Adrenal gland (tissue), 9 donors: ENCODE measurements at regions not wholly inside any gene's neighbourhood (a gene's known extent, or its start where the extent isn't known, plus 50 kb on each side); places are given as distances from the start of the nearest gene placed in this dataset.

Experiments used
- DNase-seq, 7 donors: peaks; one replicate each; pipeline ENCODE4 v3.0.0-alpha.2; 2019 to 2020
- H3K27ac ChIP-seq, 5 donors: fragments of 200-600 bp; sonication (generic) in 4 of 5; 1 replicate in 3 of 5; 2 replicates in 2 of 5; pipeline versions ENCODE4 v1.5.1 to v1.8.0; 2016 to 2020; ENCODE audit warnings: mild to moderate bottlenecking in 1 of 5
- H3K27me3 ChIP-seq: fragments of 200-600 bp; 2 replicates; pipeline ENCODE4 v1.8.0; 2021
- H3K36me3 ChIP-seq, 2 donors: fragments of 200-600 bp; replicated peaks in 1 of 2; 1 replicate in 1 of 2; 2 replicates in 1 of 2; pipeline versions ENCODE4 v1.5.1 to v1.8.0; 2018 to 2022
- H3K4me1 ChIP-seq, 2 donors: fragments of 200-600 bp; replicated peaks in 1 of 2; 1 replicate in 1 of 2; 2 replicates in 1 of 2; pipeline versions ENCODE4 v1.5.1 to v1.8.0; 2018 to 2021
- H3K4me3 ChIP-seq, 4 donors: fragments of 200-600 bp; sonication (generic) in 3 of 4; one replicate each; pipeline ENCODE4 v1.5.1; 2016 to 2018
- H3K9me3 ChIP-seq, 3 donors: fragments of 200-600 bp; sonication (generic) in 1 of 3; replicated peaks in 1 of 3; 1 replicate in 2 of 3; 2 replicates in 1 of 3; pipeline versions ENCODE4 v1.5.1 to v1.8.0; 2016 to 2021
- CTCF ChIP-seq, 6 experiments: fragments of 450-650 bp in 4 of 6; fragments of 200-600 bp in 2 of 6; sonication (generic) in 1 of 6; IDR thresholded peaks; 1 replicate in 5 of 6; 2 replicates in 1 of 6; pipeline versions ENCODE4 v1.5.1 to v1.8.0; 2016 to 2021; ENCODE audit warnings: antibody characterized with exemption in 6 of 6, mild to moderate bottlenecking in 2 of 6, moderate library complexity in 1 of 6
- POLR2A ChIP-seq, 2 donors: fragments of 450-650 bp; IDR thresholded peaks; one replicate each; pipeline ENCODE4 v1.6.1; 2017; ENCODE audit warnings: antibody characterized with exemption in 2 of 2, mild to moderate bottlenecking in 2 of 2, moderate library complexity in 1 of 2
- WGBS, 4 donors: extraction: QIAGEN DNeasy Blood & Tissue Kit in 2 of 4; methylation state at CpG; one replicate each; pipeline versions ENCODE4 v1.1.5 to v1.1.7; 2013 to 2017; 5-methylcytosine and 5-hydroxymethylcytosine counted together
- intact Hi-C, 2 donors: fragments of 100-400 bp; cut with DNase I; formaldehyde crosslinking; loops; one replicate each; pipeline versions ENCODE4 v1.14.1 to v1.15.0; 2022 to 2023
- donor health status: healthy with polysubstance abuse.
- donor health status: Bipolar disorder and iron deficiency.
- donor health status: DM: yes; HTN: yes; CAD: no.
- donor health status: DM: no; HTN: no; CAD: no.
- donor health status: DM: no; HTN: no; CAD: no.

DNA sequence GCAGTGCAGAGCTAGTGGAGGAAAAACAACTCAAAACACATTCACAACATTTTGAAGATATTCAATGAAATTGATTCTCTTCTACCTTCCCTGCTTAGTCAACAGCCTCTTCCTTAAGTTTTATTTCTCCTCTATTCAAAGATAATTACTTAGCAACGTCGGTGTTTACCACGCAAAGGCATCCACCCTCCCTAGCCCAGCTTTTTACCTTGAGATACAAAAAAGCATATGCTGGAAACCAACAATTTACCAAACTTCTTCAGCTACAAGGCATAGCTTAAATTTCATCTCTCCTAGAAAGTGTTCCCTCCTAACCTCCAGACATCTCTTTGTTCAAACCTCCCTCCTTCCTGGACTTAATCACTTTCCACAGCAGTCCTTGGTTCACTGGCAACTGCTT lies 102.8 kb upstream of the SOD1 start:
- H3K4me1 ChIP-seq: peaks cover 0 to 7% of the 10 kb centered on the region in 2 donors
- no peaks in the 10 kb centered on the region for H3K36me3 ChIP-seq
- H3K4me3 ChIP-seq: no peak overlapping the region
- no peak for DNase-seq
- H3K9me3 ChIP-seq: no peaks in the 10 kb centered on the region
- peaks cover 42% of the 10 kb centered on the region for H3K27me3 ChIP-seq
- WGBS, 4 donors: 74 to 83% (median 78%) methylated on average over 3 of the region's 3 CpGs
- no peak overlapping the region for H3K27ac ChIP-seq
- intact Hi-C loops: no loop called here
- TF ChIP-seq CTCF (IDR thresholded peaks at IDR 0.05) (no peak), POLR2A (IDR thresholded peaks at IDR 0.05) (no peak)

DNA sequence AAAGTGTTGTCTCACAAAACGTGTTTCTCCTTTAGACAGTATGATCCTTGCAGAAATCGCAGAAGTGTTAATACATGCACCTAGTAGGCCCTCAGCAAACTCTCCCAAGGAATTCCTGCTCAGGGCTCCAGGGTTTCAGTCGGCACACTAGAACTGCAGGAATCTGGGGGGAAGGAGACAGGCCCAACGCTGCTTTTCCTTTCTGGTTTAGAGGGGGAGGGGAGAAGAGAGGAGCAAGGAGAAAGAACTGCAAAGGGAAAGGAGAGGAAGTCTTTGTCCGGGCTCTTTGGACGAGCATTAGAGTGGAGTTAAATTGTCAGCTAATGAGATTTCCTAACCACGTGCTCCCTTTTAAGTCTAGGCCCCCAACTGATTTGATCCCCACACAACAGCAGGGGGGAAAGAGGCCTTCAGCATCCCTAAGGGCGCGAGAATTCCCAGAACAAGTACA lies 103.7 kb upstream of the SOD1 start:
- intact Hi-C loops: no loop called here
- DNase-seq: no peak
- WGBS, 4 donors: 77 to 86% (median 82%) methylated on average over 8 to 9 of the region's 9 CpGs
- Histone ChIP-seq H3K4me3 (no peak overlapping the region), H3K27me3 (peaks cover 35% of the 10 kb centered on the region), H3K4me1 (peaks cover 0 to 7% of the 10 kb centered on the region in 2 donors), H3K27ac (no peak overlapping the region), H3K36me3 (no peaks in the 10 kb centered on the region), H3K9me3 (no peaks in the 10 kb centered on the region)
- TF ChIP-seq POLR2A (IDR thresholded peaks at IDR 0.05): no peak
- TF ChIP-seq CTCF (IDR thresholded peaks at IDR 0.05): no peak

DNA sequence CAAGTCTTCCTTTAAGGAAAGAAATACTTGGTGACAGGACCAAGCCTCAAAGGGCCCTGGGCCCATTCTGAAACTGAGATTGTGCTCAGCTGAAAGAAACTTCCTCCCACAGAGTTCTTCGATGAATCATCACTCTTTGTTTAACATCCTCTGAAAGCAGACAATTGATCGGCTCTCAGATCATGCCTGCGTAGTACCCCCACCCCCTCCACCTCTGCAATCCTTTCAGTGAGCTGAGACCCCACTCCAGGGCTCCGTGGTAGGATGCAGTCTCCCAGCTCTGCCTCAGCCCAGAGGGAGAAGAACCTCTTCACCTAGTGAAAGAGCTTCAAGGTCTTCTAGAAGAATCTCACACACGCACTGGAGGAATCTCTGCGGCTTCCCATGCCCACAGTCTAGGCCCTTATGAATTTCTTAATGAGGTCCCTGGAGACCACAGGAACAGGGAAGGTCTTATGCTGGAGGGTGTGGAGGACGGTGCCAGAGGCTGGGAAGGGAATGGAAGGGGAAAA lies 104.9 kb upstream of the SOD1 start:
- TF ChIP-seq POLR2A (IDR thresholded peaks at IDR 0.05) (no peak), CTCF (IDR thresholded peaks at IDR 0.05) (no peak)
- intact Hi-C loops: no loop called here
- Histone ChIP-seq H3K9me3 (no peaks in the 10 kb centered on the region), H3K27me3 (peaks cover 23% of the 10 kb centered on the region), H3K36me3 (no peaks in the 10 kb centered on the region), H3K4me1 (peaks cover 0 to 7% of the 10 kb centered on the region in 2 donors), H3K4me3 (no peak overlapping the region), H3K27ac (no peak overlapping the region)
- 62 to 77% (median 71%) methylated on average over 7 of the region's 7 CpGs for WGBS, 4 donors
- no peak for DNase-seq

DNA sequence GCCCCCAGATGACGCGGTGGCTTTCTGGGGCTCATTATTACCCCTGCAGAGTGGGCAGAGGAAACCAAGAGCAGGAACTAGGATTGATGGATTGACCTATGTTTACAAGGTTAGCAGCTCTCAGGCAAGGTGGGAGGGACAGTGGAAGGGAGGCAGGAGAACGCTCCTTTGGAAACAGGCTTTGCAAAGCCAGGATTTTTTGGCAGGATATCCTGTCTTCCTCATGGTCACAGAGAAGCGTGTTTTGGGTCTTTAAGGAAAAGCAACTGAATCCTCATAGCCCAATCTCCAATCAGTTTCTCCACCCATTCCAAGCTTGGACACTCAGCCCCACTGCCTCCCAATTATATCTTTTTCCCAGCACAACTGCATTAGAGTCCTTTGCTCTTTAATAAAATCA lies 105.6 kb upstream of the SOD1 start:
- 40 to 59% (median 53%) methylated on average over 4 of the region's 4 CpGs for WGBS, 4 donors
- no peak overlapping the region for H3K27ac ChIP-seq

More for the DNA sequence above, 105.6 kb upstream of the SOD1 start:
- H3K4me1 ChIP-seq: peaks cover 0 to 7% of the 10 kb centered on the region in 2 donors
- peaks cover 20% of the 10 kb centered on the region for H3K27me3 ChIP-seq
- no peak for TF ChIP-seq CTCF (IDR thresholded peaks at IDR 0.05)
- no peak for TF ChIP-seq POLR2A (IDR thresholded peaks at IDR 0.05)
- intact Hi-C loops: no loop called here
- no peaks in the 10 kb centered on the region for H3K9me3 ChIP-seq
- no peak overlapping the region for H3K4me3 ChIP-seq
- no peaks in the 10 kb centered on the region for H3K36me3 ChIP-seq
- no peak for DNase-seq
